GM06990 (cell line): ENCODE measurements at regions not wholly inside any gene's neighbourhood (a gene's known extent, or its start where the extent isn't known, plus 50 kb on each side); places are given as distances from the start of the nearest gene placed in this dataset.
"Not testable (repeated sequence)": the region's sequence is repeated elsewhere in the genome, so short reads cannot be mapped to it uniquely, and the experiment has no call there.

Experiments
- DNase-seq: peaks from one replicate; pipeline ENCODE4 v3.0.0-alpha.2; 2011; ENCODE audit not compliant: insufficient read length; ENCODE audit errors: extremely low read depth
- H3K27me3 ChIP-seq: replicated peaks from 2 replicates; pipeline ENCODE4 v1.6.0; 2011; ENCODE audit warnings: low read length; ENCODE audit not compliant: control insufficient read depth, insufficient read depth
- H3K36me3 ChIP-seq: 2 replicates; pipeline ENCODE4 v1.5.1; 2011; ENCODE audit warnings: low read length; ENCODE audit not compliant: control insufficient read depth, insufficient read depth
- H3K4me3 ChIP-seq: replicated peaks from 2 replicates; pipeline ENCODE4 v1.5.1; 2011; ENCODE audit warnings: low read depth, mild to moderate bottlenecking, control low read depth, low read length
- TF ChIP-seq, protein P1 (sequence below): IDR thresholded peaks from 2 replicates; pipeline ENCODE4 v1.5.1; 2011; ENCODE audit warnings: low read length, control low read depth, mild to moderate bottlenecking, inconsistent platforms; ENCODE audit not compliant: insufficient read depth, poor library complexity, severe bottlenecking

DNA sequence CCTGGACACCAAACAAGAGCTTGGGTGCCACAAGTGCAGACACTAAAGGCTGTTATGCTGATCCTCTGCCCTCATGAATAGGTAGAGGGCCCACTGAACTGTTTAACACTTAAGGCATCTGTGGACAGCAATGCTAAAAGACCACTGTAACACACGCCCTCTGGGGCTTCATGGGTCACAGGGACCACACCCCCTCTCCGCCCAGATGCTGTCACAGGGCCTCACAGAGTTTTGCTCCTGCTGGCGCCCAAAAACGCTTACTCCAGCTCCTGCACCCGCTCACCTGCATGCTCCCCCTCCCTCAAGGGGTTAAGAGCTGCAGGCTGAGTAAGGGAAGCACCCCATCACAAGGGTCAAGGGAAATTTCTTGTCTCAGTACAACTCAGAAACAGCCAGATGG, 141.8 kb upstream of the NUDT4 start:
- no peak overlapping the region for H3K4me3 ChIP-seq
- TF ChIP-seq, protein P1, sequence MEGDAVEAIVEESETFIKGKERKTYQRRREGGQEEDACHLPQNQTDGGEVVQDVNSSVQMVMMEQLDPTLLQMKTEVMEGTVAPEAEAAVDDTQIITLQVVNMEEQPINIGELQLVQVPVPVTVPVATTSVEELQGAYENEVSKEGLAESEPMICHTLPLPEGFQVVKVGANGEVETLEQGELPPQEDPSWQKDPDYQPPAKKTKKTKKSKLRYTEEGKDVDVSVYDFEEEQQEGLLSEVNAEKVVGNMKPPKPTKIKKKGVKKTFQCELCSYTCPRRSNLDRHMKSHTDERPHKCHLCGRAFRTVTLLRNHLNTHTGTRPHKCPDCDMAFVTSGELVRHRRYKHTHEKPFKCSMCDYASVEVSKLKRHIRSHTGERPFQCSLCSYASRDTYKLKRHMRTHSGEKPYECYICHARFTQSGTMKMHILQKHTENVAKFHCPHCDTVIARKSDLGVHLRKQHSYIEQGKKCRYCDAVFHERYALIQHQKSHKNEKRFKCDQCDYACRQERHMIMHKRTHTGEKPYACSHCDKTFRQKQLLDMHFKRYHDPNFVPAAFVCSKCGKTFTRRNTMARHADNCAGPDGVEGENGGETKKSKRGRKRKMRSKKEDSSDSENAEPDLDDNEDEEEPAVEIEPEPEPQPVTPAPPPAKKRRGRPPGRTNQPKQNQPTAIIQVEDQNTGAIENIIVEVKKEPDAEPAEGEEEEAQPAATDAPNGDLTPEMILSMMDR: no peak
- H3K36me3 ChIP-seq: no peaks in the 10 kb centered on the region
- H3K27me3 ChIP-seq: no peaks in the 10 kb centered on the region
- no peak for DNase-seq

GRCh38 chr12:93237235-93237915, 140.3 kb upstream of the NUDT4 start:
- TF ChIP-seq, protein P1: no peak
- no peaks in the 10 kb centered on the region for H3K36me3 ChIP-seq
- no peak for DNase-seq
- no peak overlapping the region for H3K4me3 ChIP-seq
- H3K27me3 ChIP-seq: no peaks in the 10 kb centered on the region

GRCh38 chr12:93238512-93239262, 139.0 kb upstream of the NUDT4 start:
- H3K27me3 ChIP-seq, H3K36me3 ChIP-seq, H3K4me3 ChIP-seq, DNase-seq: not testable (repeated sequence)

GRCh38 chr12:93239789-93240188, 137.9 kb upstream of the NUDT4 start:
- H3K36me3 ChIP-seq, H3K27me3 ChIP-seq, DNase-seq, H3K4me3 ChIP-seq: not testable (repeated sequence)

GRCh38 chr12:93242154-93242972, 135.4 kb upstream of the NUDT4 start:
- Histone ChIP-seq H3K36me3 (no peaks in the 10 kb centered on the region), H3K27me3 (no peaks in the 10 kb centered on the region), H3K4me3 (no peak overlapping the region)
- TF ChIP-seq, protein P1: no peak
- no peak for DNase-seq

- Histone ChIP-seq H3K36me3 (no peaks in the 10 kb centered on the region), H3K4me3 (no peak overlapping the region), H3K27me3 (no peaks in the 10 kb centered on the region)
- DNase-seq: no peak
- TF ChIP-seq, protein P1: no peak
These were observed 134.4 kb upstream of the NUDT4 start for GRCh38 chr12:93243382-93243688.
